ENCODE measurements at regions not wholly inside any gene's neighbourhood (a gene's known extent, or its start where the extent isn't known, plus 50 kb on each side); places are given as distances from the start of the nearest gene placed in this dataset.

DNA sequence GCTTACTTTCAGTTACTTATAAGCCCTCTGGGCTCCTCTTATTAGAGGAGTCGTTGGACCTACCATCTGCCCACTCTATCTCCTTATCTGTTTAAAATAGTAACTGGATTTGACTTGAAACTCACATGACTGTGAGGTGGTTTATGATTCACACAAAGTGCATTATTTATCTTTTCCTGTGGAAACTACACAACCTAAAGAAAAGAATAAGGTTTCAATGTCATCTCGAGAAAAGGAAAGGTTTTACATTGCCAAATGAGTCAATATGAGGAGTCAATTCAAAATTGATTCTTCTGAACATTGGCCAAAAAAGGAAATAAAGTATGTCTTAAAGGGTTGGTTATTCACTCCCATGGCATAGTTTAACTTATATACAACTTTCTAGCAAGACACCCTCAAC lies 225.0 kb upstream of the G2E3 start:
- Histone ChIP-seq H3K27ac (no peak overlapping the region), H3K4me1 (no peaks in the 10 kb centered on the region), H3K36me3 (no peaks in the 10 kb centered on the region), H3K9me3 (no peaks in the 10 kb centered on the region), H3K27me3 (no peaks in the 10 kb centered on the region), H3K4me3 (no peak overlapping the region)
- intact Hi-C loops (cut with DNase I) = no loop called here
- no peak for TF ChIP-seq POLR2A (IDR thresholded peaks at IDR 0.05)
- TF ChIP-seq, protein P1, sequence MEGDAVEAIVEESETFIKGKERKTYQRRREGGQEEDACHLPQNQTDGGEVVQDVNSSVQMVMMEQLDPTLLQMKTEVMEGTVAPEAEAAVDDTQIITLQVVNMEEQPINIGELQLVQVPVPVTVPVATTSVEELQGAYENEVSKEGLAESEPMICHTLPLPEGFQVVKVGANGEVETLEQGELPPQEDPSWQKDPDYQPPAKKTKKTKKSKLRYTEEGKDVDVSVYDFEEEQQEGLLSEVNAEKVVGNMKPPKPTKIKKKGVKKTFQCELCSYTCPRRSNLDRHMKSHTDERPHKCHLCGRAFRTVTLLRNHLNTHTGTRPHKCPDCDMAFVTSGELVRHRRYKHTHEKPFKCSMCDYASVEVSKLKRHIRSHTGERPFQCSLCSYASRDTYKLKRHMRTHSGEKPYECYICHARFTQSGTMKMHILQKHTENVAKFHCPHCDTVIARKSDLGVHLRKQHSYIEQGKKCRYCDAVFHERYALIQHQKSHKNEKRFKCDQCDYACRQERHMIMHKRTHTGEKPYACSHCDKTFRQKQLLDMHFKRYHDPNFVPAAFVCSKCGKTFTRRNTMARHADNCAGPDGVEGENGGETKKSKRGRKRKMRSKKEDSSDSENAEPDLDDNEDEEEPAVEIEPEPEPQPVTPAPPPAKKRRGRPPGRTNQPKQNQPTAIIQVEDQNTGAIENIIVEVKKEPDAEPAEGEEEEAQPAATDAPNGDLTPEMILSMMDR (IDR thresholded peaks at IDR 0.05) = no peak
- WGBS, 2 donors = 23 to 28% methylated on average over 2 of the region's 2 CpGs
- DNase-seq = no peak

DNA sequence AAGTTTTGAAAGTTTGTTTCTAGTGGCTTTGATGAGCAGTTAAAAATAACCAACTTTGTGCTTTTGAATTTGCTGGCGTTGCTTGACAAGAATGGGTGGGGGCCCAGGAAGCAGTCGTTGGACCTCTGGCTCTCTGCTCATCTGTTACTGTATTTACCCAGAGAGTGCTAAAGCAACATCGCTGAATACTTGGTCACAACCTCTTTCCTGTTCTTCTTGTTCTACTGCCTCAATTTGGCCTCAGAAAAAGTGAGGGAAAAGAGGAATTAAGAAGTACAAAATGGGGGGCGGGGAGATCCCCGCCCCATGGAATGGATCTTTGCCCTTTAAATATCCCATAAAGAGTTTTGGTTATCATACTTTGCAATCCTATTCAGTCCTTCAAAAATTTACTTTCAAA lies 221.5 kb upstream of the G2E3 start:
- no peaks in the 10 kb centered on the region for H3K9me3 ChIP-seq
- TF ChIP-seq, protein P1 (IDR thresholded peaks at IDR 0.05) = no peak
- H3K4me3 ChIP-seq = no peak overlapping the region
- H3K36me3 ChIP-seq = no peaks in the 10 kb centered on the region
- no peaks in the 10 kb centered on the region for H3K27me3 ChIP-seq
- H3K27ac ChIP-seq = no peak overlapping the region
- intact Hi-C loops (cut with DNase I) = no loop called here
- H3K4me1 ChIP-seq = no peaks in the 10 kb centered on the region
- WGBS, 2 donors = 29 to 49% methylated on average over 5 of the region's 5 CpGs
- no peak for DNase-seq

DNA sequence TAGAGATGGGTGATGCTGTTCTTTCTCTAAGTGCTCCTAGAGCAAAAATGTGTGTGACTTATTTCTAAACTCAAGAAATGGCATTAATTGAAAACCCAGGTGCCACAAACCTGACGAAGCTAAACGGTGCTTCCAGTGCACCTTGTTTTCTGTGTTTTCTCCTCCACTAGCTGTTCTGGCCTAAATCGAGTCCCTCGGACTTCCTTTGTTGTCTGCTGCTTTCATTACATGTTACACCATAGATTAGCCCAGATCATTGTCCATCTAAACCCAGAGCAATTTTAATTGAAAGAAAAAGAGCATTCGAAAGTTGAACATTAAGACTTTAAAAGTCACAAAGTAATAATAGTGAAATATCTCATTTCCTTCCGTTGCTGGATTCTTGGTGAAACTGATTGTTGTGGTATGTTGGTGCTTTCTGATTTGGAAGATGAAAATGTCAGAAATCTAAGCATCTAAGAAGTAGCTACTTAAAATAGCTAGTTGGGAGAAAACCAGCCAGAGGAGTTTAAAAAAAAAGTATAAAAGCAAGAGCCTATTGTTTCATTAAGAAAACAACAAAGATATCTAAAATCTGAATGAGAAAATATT lies 219.6 kb upstream of the G2E3 start:
- Histone ChIP-seq H3K27ac (no peak overlapping the region), H3K4me1 (no peaks in the 10 kb centered on the region), H3K4me3 (no peak overlapping the region), H3K36me3 (no peaks in the 10 kb centered on the region), H3K9me3 (no peaks in the 10 kb centered on the region), H3K27me3 (no peaks in the 10 kb centered on the region)
- WGBS, 2 donors = 71 to 76% methylated on average over 6 of the region's 6 CpGs
- DNase-seq = no peak
- no peak for TF ChIP-seq POLR2A (IDR thresholded peaks at IDR 0.05)
- TF ChIP-seq, protein P1 (IDR thresholded peaks at IDR 0.05) = no peak
- intact Hi-C loops (cut with DNase I) = no loop called here

DNA sequence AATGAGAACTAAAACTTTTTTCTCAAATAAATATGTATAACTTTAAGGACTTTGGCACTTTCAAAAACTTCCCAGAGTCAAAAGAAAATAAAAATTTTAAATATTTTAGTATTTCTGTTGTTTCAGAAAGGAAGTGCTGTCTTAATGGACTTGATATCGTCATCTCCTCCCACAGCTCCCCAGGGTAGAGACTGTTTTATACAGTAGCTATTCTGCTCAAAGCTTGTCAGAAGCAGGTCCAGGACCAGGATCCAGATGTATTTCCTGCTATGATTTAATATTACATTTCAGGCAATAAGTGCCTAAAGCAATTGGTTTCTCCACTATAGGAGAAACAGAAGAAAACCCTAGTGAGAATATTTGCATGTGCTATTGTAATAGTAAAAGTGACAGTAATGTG lies 218.5 kb upstream of the G2E3 start:
- no peaks in the 10 kb centered on the region for H3K27me3 ChIP-seq
- H3K9me3 ChIP-seq = no peaks in the 10 kb centered on the region
- 56 to 86% methylated on average over 1 of the region's 1 CpG for WGBS, 2 donors
- H3K27ac ChIP-seq = no peak overlapping the region
- no peak for DNase-seq
- H3K36me3 ChIP-seq = no peaks in the 10 kb centered on the region
- intact Hi-C loops (cut with DNase I) = no loop called here
- H3K4me3 ChIP-seq = no peak overlapping the region
- TF ChIP-seq, protein P1 (IDR thresholded peaks at IDR 0.05) = no peak
- TF ChIP-seq POLR2A (IDR thresholded peaks at IDR 0.05) = no peak
- no peaks in the 10 kb centered on the region for H3K4me1 ChIP-seq

DNA sequence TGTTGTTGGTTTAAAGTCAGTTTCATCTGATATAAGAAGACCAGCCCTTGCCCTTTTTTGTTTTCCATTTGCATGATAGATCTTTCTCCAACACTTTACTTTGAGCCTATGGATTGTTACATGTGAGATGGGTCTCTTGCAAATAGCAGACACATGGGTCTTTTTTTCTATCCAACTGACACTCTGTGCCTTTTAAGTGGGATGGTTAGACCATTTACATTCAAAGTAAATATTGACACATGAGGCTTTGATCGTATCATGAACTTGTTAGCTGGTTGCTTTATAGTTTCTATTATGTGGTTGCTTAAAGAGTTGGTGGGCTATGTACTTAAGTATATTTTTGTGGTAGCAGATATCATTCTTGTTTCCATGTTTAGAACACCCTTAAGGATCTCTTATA lies 213.4 kb upstream of the G2E3 start:
- Histone ChIP-seq H3K36me3 (no peaks in the 10 kb centered on the region), H3K9me3 (no peaks in the 10 kb centered on the region), H3K4me1 (no peaks in the 10 kb centered on the region), H3K4me3 (no peak overlapping the region), H3K27ac (no peak overlapping the region), H3K27me3 (no peaks in the 10 kb centered on the region)
- TF ChIP-seq, protein P1 (IDR thresholded peaks at IDR 0.05) = no peak
- TF ChIP-seq POLR2A (IDR thresholded peaks at IDR 0.05) = no peak
- intact Hi-C loops (cut with DNase I) = no loop called here
- WGBS, 2 donors = 60 to 65% methylated on average over 1 of the region's 1 CpG
- DNase-seq = no peak

All from esophagus squamous epithelium (tissue), 5 donors.